HG02938 (cell line): ENCODE measurements at regions not wholly inside any gene's neighbourhood (a gene's known extent, or its start where the extent isn't known, plus 50 kb on each side); places are given as distances from the start of the nearest gene placed in this dataset.
"Not testable (repeated sequence)": the region's sequence is repeated elsewhere in the genome, so short reads cannot be mapped to it uniquely, and the experiment has no call there.

Source experiments
- ATAC-seq: cut with Tn5 transposase; IDR thresholded peaks from one replicate; pipeline ENCODE4 v1.9.1; 2021; ENCODE audit warnings: mild to moderate bottlenecking, moderate library complexity; ENCODE audit not compliant: unreplicated experiment

DNA sequence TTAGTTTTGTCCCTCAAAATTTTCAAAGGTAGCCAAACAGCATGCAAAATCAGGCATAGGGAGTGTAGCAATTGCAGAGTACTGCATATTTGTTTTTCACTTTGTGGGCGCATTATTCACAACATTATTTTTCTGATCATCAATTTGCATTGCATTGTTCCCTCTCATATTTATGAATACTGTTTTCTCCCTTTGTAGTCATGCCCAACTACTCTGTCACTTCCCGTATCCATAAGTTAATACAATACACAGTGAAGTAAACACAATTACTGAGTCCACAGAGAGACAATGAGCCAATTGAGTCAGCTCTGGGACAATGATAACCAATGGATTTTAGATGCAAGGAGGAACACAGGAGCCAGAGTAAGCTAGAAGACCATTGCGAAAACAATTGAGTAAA, 944.0 kb upstream of the ADGRL4 start:
- ATAC-seq: no peak

DNA sequence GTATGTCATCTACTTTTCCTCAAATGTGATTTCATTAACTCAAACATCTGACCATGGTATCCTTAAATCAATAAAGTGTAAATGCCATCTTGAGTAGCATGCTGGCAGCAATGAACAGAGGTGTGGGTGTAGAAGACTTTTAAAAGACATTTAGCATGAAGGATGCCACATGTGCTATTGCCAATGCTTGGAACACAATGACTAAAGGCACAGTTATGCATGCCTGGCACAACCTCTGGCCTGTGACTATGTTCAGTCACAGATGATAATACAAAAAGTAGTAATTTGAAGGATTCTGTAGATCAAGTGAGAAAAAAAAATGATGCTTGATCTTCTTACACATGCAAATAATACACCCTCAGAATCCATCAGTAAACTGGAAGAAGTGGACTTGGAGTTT, 938.9 kb upstream of the ADGRL4 start:
- no peak for ATAC-seq

DNA sequence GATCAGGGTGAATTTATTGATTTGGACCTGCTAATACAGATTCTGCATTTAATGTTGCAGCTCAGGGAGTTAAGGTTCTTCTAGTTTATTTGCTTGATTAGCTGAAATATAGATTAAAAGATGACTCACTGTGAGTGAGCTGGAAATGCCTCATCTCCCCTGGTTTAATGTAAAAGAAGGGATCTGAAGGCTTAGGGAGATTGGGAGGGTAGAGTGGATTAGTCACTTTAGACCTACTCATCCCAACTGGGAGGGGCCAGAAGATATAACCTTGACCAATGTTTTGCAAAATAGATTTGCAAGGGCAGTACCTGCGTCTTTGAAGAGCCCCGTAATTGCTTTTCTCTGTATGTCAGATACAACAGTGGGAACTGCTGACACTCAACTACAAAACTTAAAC, 922.8 kb upstream of the ADGRL4 start:
- no peak for ATAC-seq

DNA sequence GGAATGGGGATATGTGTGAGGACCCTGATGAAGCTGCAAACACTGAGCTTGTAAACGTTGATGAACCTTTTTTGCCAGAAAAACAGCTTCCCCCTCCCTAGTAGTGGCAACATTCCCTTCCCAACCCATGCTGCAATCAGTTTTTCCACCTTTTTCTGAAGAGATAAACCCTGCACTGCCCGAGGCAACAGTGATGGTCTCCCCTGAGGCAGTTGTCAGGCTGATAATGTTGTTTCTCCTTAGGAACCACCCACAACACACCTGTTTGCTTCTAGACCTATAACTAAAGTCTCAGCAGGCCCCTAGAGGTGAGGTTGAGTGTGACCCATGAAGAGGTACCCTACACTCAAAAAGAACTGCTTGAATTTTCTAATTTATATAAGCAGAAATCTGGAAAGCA, 922.4 kb upstream of the ADGRL4 start:
- no peak for ATAC-seq

DNA sequence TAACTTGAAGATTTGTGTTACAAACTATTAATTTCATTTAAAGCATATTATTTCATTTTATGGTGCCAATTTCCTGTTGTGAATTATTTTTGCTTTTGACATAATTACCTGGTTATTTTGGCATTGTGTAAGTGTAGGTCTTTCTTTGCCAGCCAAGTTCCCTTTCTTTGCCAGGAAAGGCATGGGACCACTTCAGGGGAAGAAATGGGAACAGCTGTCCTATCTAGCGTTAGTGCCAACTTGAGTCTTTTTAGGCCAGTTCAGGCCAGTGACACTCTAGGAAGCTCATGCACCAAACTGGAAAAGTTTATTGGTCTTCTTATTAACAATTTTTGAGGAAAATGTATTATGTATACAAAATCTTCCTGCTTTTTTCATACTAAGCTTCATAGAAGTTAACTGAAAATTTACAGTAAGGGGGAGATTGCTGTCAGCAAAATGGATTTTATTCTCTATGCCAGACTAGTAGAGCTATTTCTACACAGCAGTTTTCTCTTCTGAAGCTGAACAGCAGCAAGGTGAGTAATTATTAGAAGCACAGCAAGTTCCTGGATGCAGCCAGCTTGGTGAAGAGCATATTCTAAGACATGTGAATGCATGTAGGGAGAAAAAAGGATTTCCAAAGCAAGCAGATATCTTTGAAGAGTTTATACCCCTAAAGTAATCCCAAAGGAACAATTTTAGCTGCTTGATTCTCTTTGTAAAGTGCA, 914.6 kb upstream of the ADGRL4 start:
- ATAC-seq: no peak

DNA sequence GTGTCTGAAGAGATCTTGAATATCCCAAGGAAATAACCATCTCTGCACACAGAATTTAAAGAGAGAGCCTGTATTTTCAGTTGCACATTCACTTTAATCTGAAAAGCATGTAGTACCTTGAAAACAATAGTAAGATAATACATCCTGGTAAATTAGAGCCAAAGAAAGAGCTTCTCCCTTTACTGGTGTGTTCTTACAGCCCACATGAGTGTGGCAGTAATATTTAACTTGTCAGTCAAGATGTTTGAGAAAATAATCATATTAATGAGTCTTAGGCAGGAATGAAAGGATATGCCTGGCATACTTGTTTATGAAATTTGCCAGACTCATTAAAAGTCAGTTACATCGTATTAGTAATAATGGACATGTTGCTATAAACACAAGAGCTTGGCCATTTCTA, 908.4 kb upstream of the ADGRL4 start:
- no peak for ATAC-seq

DNA sequence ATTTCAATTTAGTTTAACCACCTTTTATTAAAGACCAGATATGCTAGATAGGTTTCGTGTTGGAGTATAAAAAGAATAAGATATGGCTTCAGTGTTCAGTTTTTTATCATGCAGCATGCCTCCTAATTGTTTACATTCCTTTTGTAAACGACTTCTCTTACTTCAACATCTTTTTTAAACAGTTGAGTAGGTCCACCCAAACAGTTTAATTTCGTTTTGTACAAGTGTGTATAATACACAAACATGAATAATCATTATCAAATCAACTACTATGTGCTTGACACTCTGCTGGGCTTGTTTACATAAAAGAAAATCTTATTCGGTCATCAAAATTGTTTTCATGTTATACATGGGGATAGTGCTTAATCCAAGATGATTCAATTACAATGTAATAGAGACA, 906.3 kb upstream of the ADGRL4 start:
- no peak for ATAC-seq

DNA sequence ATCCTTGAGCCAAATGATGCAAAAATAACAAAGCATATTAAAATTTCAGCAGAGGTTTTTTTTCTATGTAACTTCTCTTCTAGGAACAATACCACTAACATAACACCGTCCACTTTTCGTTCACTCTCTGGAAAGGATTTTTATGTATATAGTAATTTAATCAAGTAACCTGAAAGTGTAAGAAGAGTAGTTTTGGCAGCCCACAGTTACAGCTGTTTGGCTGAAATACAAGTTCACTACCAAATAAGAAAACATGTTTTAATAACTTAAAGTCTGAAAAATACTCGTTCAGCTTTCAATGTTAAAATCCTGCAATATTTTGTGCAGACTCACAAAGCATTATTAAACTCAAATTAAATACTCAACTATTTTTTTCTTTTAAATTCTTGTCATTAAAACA, 896.8 kb upstream of the ADGRL4 start:
- no peak for ATAC-seq

DNA sequence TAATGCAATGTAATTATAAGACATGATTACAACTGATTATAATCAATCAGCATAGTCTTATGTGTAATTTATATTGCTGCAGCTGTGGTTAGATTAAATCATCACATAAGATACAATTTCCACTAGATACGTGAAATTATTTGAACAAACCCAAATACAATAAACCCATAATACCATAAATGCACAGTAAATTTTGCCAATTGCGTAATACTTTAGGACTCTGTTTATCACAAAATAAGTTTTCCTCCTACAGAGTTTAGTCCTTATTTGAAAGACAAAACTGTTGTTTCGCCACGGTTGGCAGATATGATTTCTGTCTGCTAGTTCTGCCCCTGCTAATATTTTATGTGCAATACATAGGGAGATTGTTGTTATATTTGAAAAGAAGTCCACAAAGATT, 895.9 kb upstream of the ADGRL4 start:
- no peak for ATAC-seq

DNA sequence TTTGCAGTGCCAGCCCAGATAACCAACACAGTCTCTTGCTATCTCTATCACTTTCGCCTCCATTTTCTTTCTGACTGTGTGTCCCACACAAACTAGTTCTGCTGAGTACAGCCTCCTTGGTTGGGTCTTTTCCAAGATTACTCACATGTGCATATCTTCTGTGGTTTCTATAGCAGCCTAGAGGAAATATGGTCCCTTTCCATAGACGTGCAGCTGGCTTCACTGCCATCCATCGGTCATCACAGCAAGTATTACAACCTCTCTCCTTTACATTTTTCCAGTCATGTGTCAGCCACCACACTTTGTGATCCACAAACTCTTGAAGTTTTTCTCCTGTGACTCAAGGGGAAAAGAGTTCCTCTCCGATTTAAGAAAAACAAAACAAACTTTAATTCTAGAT, 893.4 kb upstream of the ADGRL4 start:
- ATAC-seq: no peak

DNA sequence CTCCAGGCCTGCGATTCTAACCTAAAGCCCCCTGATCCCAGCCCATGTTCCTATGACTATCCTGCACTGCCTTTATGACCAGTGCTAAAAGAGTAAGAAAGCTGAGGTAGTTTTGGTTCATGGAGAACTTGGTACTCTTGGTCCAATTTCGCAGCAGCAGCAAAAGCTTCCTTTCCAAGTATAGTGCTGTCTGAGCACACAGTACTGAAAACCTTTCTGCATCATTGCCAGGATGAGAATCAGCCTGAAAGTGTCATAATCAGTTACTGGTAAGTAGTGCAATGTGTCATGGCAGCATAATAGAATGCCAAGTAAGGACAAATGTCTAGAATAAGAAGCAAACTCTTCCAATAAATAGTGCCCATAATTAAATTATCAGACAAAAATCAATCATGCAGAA, 889.6 kb upstream of the ADGRL4 start:
- ATAC-seq: no peak

DNA sequence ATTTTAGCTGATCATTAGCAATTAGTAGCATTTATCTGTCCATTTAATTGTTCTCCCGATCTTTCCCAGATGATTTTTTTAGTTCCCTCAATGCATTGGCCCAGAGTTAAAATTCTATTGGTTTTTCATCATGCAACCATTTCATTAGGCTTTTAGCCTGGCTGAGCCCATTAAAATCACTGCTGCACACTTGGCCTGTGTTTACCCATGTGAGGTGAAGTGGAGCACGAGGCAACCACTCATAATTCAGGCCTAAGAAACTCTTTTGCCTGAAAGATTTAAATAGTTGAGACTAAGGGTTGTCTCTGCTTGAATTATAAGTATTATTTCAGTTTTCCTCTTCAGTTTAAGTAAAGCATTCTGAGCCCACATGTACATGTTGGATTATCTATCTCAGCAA, 889.0 kb upstream of the ADGRL4 start:
- no peak for ATAC-seq

DNA sequence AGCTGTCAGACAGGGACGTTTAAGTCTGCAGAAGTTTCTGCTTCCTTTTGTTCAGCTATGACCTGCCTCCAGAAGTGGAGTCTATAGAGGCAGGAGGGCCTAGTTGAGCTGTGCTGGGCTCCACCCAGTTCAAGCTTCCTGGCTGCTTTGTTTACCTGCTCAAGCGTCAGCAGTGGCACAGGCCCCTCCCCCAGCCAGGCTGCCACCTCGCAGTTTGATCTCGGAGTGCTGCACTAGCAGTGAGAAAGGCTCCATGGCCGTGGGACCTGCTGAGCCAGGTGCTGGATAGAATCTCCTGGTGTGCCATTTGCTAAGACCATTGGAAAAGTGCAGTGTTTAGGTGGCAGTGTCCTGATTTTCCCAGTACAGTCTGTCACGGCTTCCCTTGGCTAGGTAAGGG, 887.6 kb upstream of the ADGRL4 start:
- ATAC-seq: not testable (repeated sequence)

DNA sequence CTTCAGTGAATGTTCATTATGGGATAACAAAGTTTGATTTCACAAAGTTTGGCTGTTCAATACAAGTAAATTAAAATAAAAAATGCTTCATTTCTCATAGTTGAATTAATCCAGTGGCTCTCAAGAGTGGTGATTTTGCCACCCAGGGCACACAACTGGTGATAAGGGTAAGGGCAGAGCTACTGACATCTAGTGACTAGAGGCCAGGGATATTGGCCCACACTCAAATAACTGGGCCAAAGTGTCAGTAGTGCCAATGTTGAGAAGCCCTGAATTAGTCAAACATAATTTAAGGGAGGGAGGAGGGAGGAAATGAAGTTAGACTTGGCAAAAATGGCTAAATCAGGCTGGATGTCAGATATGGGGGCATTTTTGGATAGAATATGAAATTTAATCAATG, 880.5 kb upstream of the ADGRL4 start:
- no peak for ATAC-seq

DNA sequence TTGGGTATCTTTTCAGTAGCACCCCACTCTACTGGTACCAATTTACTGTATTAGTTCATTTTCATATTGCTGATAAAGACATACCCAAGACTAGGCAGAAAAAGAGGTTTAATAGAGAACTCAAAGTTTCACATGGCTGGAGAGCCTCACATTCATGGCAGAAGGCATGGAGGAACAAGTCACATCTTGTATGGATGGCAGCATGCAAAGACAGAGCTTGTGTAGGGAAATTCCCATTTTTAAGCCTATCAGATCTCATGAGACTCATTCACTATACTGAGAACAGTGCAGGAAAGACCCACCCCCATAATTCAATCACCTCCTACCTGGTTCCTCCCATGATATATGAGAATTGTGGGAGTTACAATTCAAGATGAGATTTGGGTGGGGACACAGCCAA, 878.6 kb upstream of the ADGRL4 start:
- no peak for ATAC-seq

DNA sequence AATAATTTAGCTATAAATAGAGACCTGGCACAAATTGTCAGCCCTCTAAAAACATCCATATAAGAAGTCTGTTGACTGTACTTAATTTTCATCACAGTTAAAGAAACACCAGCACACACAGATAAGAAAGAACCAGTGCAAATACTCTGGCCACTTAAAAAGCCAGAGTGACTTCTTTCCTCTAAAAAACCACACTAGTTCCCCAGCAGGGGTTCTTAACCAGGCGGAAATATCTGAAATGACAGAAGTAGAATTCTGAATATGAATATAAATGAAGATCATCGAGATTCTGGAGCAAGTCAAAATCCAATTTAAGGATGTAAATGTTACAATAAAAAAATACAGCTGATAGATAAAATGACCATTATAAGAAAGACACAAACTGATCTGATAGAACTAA, 870.6 kb upstream of the ADGRL4 start:
- no peak for ATAC-seq

DNA sequence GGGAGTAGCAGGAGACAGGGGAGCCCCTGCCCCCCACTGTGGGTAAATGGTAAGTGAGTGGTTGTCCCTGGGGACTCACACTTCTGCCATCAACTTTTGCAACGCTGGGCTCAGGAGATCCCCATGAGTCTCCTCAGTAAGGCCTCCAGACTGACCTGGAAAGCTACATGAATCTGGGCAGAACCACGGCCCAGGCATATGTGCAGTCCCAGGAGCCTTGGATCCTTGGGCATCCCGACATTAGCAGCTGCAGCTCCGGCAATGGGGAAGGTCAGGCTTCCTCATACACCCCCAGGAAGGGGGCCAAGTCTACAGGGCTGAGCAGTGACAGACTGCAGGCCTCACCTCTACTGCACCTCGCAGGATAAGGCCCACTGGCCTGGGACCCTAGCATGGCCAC, 868.7 kb upstream of the ADGRL4 start:
- no peak for ATAC-seq

DNA sequence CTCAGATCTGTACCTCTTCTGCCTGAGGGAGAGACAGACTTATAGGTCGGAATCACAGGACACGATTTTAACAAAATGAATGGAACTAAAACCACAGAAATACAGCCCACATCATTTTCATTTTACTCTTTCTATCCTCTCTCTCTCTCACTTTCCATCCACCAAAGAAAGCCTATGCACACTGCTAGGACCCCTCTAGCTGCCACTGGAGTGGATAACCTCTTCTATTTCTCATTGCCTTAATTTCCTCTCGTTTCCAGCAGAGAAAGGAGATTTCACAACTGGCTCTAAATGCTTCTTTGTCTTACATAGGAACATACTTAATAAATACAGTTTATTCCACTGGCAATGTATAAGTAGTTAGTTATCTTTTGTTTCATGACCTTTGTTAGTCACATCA, 867.8 kb upstream of the ADGRL4 start:
- no peak for ATAC-seq

DNA sequence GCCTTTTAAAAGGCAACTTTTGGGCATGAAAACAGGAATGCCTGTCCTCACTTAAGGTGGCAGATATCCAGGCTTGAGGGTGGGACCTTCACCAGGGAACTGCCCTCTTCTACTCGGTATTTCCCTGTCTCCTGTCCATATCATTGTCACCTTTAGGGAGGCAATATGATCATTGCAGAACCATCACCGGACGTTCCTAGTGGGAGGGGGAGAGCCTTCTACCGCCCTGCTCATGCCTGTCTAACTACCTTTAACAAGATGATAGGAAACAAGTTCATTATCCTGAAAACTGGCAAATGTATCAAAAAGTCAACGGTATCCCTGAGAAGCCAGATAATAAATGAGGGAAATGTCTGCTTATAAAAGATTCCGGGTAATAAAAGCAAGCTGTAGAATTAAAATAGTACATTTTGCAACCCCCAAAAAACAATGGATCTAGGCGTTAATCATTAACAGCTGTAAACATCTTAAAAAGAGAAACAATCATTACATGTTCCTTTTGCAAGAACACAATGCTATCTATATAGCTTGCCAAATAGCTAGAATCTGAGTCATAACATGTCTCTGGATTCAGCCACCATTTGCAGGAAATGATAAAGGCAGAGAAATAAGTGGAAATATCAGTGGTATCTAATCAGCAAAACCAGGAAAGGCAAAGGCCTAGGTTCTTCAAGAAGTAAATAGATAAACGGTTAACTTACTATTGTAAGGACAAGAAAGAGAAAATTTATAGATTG, 852.9 kb upstream of the ADGRL4 start:
- ATAC-seq: no peak

DNA sequence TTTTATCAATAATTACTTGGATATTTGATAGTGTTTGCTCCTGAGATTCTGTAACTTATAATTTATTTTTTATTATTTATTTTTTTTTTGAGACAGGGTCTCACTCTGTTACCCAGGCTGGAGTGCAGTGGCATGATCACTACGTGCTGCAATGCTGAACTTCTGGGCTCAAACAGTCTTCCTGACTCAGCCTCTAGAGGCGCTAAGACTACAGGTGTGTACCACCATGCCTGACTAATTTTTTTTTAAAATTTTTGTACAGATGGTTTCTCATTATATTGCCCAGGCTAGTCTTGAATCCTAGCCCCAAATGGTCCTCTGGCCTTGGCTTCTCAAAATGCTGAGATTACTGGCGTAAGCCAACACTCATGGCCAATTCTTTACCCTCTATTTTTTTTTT, 845.5 kb upstream of the ADGRL4 start:
- ATAC-seq: no peak

DNA sequence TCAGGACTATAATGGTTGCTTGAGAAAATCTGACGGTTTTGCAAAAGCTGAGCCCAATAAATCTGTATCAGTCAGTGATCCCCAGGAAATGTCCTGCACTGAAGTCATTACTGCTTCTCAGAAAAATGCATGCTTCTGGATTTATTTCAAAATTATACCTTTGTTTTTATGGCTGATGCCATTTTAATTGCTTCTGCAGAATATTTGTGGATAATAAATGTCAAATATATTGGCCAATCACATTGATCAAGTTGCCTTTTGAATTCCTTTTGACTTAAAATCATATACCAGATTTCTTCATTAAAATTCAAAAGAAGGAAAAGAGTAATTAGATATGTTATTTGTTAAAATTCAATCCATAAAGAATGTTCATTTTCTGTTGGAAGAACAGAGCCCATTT, 842.9 kb upstream of the ADGRL4 start:
- no peak for ATAC-seq

DNA sequence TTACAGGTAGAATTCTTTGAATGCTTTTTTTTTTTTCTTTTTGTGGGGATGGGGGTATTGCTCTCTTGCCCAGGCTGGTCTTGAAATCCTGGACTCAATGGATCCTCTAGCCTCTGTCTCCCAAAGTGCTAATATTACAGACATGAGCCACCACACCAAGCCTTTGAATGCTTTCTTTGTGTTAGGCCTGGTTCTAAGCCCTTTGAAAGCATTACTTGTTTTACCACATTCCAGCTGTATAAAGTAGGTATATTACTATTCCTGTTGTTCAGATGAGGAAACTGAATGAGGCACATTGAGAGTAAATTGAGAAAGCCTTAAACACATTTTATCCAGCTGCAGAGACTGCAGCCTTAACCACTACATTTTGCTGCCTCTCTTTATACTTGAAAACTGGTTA, 841.8 kb upstream of the ADGRL4 start:
- no peak for ATAC-seq

DNA sequence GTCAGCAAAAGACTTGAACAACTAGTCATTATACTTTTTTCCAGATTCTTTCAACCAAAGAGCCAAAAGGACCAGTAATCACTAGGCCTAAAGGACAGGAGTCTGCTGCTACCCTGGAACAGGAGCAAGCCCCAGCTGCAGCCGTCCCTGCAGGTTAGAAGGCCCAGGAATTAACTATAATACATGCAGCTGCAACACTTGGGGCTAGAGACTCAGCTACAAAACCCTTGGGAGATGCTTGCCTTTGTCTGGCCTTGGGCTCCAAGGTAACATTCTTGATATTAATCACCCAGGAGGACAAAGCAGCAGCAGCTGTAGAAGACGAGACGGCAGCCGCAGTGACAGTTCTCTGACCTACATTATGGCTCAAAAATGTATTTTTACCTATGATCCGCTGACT, 841.2 kb upstream of the ADGRL4 start:
- no peak for ATAC-seq
